RWPE2 (cell line): ENCODE measurements at regions not wholly inside any gene's neighbourhood (a gene's known extent, or its start where the extent isn't known, plus 50 kb on each side); places are given as distances from the start of the nearest gene placed in this dataset.

Source experiments
- ATAC-seq: fragments of 200-7000 bp; cut with Tn5 transposase; 3 replicates; pipeline ENCODE4 v1.9.1; 2021; ENCODE audit warnings: low read depth
- DNase-seq: peaks from one replicate; pipeline ENCODE4 v3.0.0-alpha.2; 2020; ENCODE audit warnings: low spot score
- H3K27ac ChIP-seq: fragments of 450-650 bp; 2 replicates; pipeline ENCODE4 v1.5.1; 2017; ENCODE audit warnings: mild to moderate bottlenecking; ENCODE audit not compliant: poor library complexity, severe bottlenecking
- H3K27me3 ChIP-seq: fragments of 250-450 bp; sonication (Bioruptor Pico); 2 replicates; pipeline ENCODE4 v1.5.1; 2021; ENCODE audit warnings: mild to moderate bottlenecking, moderate library complexity; ENCODE audit not compliant: insufficient read depth, poor library complexity, severe bottlenecking
- H3K36me3 ChIP-seq: fragments of 250-450 bp; sonication (Bioruptor Pico); 2 replicates; pipeline ENCODE4 v1.5.1; 2020; ENCODE audit warnings: low read depth, mild to moderate bottlenecking, moderate library complexity
- H3K4me1 ChIP-seq: fragments of 250-450 bp; sonication (Bioruptor Pico); 2 replicates; pipeline ENCODE4 v1.5.1; 2021; ENCODE audit warnings: mild to moderate bottlenecking, moderate library complexity; ENCODE audit not compliant: insufficient read depth, poor library complexity, severe bottlenecking
- H3K4me3 ChIP-seq: fragments of 250-450 bp; sonication (Bioruptor Pico); 2 replicates; pipeline ENCODE4 v1.5.1; 2021; ENCODE audit warnings: mild to moderate bottlenecking, moderate library complexity; ENCODE audit not compliant: severe bottlenecking
- H3K9me3 ChIP-seq: fragments of 250-450 bp; sonication (Bioruptor Pico); 2 replicates; pipeline ENCODE4 v1.5.1; 2021; ENCODE audit warnings: mild to moderate bottlenecking, moderate library complexity; ENCODE audit not compliant: severe bottlenecking
- TF ChIP-seq, protein P1 (sequence below): fragments of 450-650 bp; IDR thresholded peaks from one replicate; pipeline ENCODE4 v1.5.1; 2017; ENCODE audit warnings: mild to moderate bottlenecking, moderate library complexity; ENCODE audit not compliant: poor library complexity, severe bottlenecking

DNA sequence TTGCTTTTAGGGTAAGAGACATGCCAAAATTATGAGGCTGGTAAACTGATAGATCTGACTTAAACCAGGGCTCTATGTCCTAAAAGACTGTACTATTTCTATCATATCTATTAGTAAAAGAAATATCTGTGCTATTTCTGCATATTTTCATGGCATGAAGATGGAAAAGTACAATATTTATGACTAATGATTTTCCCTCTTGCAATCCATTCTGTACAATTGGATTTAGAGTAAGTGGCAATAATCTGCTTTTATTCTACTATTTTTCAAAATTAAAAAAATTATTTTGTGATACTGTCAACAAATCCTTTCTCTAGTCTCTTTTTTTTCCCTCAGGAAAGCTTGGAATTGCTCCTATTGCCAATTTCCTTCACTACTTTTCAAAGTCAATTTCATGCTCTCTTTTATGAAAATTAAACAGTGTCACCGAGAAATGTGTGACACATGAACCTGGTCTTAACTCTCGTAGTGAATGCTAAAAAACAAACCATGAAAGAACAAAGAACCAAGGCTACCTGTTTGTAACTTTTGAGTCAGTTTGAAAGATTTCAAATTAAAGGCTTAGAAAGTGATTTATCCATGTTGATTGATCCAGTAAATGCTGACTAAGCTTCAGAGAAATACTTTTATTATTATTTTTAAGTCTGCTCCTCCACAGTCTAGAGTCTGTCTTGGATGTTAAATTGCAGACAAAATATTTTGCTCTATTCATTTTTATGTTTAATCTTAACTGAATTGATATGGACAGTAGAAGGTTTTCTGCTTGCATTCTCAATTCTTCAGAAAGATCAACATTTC, 262.7 kb upstream of the CHRM2 start:
- no peaks in the 10 kb centered on the region for H3K27me3 ChIP-seq
- no peak for DNase-seq
- no peak overlapping the region for H3K4me3 ChIP-seq
- no peaks in the 10 kb centered on the region for H3K36me3 ChIP-seq
- TF ChIP-seq, protein P1, sequence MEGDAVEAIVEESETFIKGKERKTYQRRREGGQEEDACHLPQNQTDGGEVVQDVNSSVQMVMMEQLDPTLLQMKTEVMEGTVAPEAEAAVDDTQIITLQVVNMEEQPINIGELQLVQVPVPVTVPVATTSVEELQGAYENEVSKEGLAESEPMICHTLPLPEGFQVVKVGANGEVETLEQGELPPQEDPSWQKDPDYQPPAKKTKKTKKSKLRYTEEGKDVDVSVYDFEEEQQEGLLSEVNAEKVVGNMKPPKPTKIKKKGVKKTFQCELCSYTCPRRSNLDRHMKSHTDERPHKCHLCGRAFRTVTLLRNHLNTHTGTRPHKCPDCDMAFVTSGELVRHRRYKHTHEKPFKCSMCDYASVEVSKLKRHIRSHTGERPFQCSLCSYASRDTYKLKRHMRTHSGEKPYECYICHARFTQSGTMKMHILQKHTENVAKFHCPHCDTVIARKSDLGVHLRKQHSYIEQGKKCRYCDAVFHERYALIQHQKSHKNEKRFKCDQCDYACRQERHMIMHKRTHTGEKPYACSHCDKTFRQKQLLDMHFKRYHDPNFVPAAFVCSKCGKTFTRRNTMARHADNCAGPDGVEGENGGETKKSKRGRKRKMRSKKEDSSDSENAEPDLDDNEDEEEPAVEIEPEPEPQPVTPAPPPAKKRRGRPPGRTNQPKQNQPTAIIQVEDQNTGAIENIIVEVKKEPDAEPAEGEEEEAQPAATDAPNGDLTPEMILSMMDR: no peak
- H3K27ac ChIP-seq: no peak overlapping the region
- no peaks in the 10 kb centered on the region for H3K4me1 ChIP-seq
- ATAC-seq: no peak
- no peaks in the 10 kb centered on the region for H3K9me3 ChIP-seq

DNA sequence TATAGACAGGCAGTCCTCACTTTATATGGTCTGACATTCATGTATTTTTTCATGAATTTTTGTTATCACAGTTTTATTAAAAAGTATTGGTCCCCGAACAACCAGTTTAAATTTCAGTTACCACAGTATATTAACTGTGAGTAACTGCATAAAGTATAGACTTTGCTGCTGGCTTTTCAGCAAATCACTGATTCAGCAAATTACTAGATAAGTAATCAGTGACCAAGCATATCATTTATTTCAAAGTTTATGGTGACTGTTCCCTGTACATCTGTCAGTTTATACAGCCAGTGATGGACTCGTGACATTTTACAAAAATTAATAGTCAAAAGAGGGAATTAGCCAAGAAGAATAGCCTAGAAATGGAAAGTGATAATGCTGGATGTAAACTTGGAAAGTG, 266.7 kb upstream of the CHRM2 start:
- H3K27ac ChIP-seq: no peak overlapping the region

DNA sequence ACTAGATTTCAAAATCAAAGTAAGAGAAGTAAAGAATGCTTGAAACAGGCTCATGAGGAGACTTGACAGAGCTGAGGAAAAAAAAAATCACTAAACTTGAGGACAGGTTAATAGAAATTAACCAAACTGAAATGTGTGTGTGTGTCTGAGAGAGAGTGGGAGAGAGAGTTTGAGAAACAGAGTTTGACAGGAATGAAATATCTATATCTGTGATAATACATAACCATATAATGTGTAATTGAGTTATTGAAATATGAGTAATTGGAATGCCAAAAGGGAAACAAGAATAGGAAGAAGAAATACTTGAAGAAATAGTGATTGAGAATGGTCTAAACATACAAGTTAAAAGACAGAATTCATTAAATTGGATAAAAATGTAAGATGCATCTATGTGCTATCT, 268.0 kb upstream of the CHRM2 start:
- DNase-seq (no peak), ATAC-seq (no peak)
- H3K36me3 ChIP-seq: no peaks in the 10 kb centered on the region
- no peaks in the 10 kb centered on the region for H3K9me3 ChIP-seq
- no peak overlapping the region for H3K4me3 ChIP-seq
- TF ChIP-seq, protein P1: no peak
- H3K27me3 ChIP-seq: no peaks in the 10 kb centered on the region
- no peak overlapping the region for H3K27ac ChIP-seq
- H3K4me1 ChIP-seq: no peaks in the 10 kb centered on the region

More for the DNA sequence above, 266.7 kb upstream of the CHRM2 start:
- H3K36me3 ChIP-seq: no peaks in the 10 kb centered on the region
- H3K4me1 ChIP-seq: no peaks in the 10 kb centered on the region
- H3K27me3 ChIP-seq: no peaks in the 10 kb centered on the region
- no peak for DNase-seq
- H3K9me3 ChIP-seq: no peaks in the 10 kb centered on the region
- H3K4me3 ChIP-seq: no peak overlapping the region
- no peak for ATAC-seq
- TF ChIP-seq, protein P1: no peak

DNA sequence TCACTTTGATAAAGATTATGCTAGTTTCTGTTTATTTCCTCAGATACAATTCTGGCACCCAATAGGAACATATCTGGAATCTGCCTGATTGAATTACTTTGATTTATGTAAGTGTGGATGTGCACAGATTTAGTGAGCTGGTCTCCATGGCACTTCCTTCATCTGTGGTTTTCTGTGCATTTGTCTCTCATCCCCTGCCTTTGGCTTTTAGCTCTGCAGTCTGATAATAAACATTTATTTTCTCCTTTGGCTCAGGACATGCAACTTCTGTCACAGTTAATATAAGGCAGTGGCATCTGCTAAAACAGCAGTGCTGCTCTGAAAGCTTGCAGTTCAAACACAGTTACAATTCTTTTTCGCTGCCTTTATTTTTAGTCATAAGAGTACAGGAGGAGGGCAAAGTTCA, 273.7 kb upstream of the CHRM2 start:
- Histone ChIP-seq H3K9me3 (no peaks in the 10 kb centered on the region), H3K4me3 (no peak overlapping the region), H3K27me3 (no peaks in the 10 kb centered on the region), H3K4me1 (no peaks in the 10 kb centered on the region), H3K36me3 (no peaks in the 10 kb centered on the region), H3K27ac (no peak overlapping the region)
- TF ChIP-seq, protein P1: no peak
- no peak for ATAC-seq
- DNase-seq: no peak

DNA sequence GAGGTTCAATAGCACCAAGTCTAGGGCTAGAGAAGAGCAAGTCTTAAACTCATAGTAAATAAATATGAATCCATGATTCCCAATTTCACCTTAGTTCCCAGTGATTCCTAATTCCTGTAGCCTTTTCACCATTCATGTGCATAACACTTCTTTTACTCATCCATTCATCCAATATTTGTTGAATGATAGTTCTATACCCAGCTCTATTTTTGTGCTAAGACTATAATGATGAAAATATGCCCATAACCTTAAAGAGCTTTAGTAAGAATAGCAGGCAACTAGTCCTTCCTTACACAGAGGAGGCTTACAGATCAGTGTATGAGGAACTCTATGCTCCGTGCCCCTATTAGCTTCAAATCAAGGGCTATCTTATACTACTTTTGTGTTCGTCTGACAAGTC, 280.2 kb upstream of the CHRM2 start:
- Histone ChIP-seq H3K4me1 (no peaks in the 10 kb centered on the region), H3K27ac (no peak overlapping the region), H3K27me3 (no peaks in the 10 kb centered on the region), H3K4me3 (no peak overlapping the region), H3K36me3 (no peaks in the 10 kb centered on the region), H3K9me3 (no peaks in the 10 kb centered on the region)
- ATAC-seq (no peak), DNase-seq (no peak)
- TF ChIP-seq, protein P1: no peak
